GM12864 (cell line): ENCODE measurements at regions not wholly inside any gene's neighbourhood (a gene's known extent, or its start where the extent isn't known, plus 50 kb on each side); places are given as distances from the start of the nearest gene placed in this dataset.
"Not testable (repeated sequence)": the region's sequence is repeated elsewhere in the genome, so short reads cannot be mapped to it uniquely, and the experiment has no call there.

Source experiments
- DNase-seq: peaks from one replicate; pipeline ENCODE4 v3.0.0-alpha.2; 2011; ENCODE audit warnings: low read depth
- H3K4me3 ChIP-seq: 2 replicates; pipeline ENCODE4 v1.5.1; 2011; ENCODE audit warnings: mild to moderate bottlenecking, low read depth, low read length, control low read depth
- TF ChIP-seq, protein P1 (sequence below): IDR thresholded peaks from 2 replicates; pipeline ENCODE4 v1.5.1; 2011; ENCODE audit warnings: low read depth, mild to moderate bottlenecking, moderate library complexity, low read length, control low read depth, inconsistent platforms; ENCODE audit errors: missing control alignments

DNA sequence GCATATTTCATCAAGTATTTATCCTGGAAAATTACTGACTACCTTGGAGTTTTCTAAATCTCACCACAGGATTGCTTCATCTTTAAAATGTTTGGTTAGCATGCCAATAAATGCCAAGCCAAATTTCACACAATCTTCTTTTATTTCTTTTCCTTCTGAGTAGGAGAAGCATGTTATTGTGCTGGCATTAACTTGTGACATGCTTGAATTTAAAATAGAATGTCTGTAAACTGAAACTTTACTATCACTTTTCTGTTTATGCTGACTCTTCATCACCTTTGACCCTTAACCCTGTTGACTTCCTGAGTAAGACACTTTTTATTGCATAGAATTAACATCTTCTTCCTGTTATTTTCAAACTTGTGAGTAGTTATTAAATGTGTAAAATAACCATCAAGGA, 56.2 kb upstream of the LRRTM4 start:
- DNase-seq: no peak
- TF ChIP-seq, protein P1, sequence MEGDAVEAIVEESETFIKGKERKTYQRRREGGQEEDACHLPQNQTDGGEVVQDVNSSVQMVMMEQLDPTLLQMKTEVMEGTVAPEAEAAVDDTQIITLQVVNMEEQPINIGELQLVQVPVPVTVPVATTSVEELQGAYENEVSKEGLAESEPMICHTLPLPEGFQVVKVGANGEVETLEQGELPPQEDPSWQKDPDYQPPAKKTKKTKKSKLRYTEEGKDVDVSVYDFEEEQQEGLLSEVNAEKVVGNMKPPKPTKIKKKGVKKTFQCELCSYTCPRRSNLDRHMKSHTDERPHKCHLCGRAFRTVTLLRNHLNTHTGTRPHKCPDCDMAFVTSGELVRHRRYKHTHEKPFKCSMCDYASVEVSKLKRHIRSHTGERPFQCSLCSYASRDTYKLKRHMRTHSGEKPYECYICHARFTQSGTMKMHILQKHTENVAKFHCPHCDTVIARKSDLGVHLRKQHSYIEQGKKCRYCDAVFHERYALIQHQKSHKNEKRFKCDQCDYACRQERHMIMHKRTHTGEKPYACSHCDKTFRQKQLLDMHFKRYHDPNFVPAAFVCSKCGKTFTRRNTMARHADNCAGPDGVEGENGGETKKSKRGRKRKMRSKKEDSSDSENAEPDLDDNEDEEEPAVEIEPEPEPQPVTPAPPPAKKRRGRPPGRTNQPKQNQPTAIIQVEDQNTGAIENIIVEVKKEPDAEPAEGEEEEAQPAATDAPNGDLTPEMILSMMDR: no peak
- no peak overlapping the region for H3K4me3 ChIP-seq

DNA sequence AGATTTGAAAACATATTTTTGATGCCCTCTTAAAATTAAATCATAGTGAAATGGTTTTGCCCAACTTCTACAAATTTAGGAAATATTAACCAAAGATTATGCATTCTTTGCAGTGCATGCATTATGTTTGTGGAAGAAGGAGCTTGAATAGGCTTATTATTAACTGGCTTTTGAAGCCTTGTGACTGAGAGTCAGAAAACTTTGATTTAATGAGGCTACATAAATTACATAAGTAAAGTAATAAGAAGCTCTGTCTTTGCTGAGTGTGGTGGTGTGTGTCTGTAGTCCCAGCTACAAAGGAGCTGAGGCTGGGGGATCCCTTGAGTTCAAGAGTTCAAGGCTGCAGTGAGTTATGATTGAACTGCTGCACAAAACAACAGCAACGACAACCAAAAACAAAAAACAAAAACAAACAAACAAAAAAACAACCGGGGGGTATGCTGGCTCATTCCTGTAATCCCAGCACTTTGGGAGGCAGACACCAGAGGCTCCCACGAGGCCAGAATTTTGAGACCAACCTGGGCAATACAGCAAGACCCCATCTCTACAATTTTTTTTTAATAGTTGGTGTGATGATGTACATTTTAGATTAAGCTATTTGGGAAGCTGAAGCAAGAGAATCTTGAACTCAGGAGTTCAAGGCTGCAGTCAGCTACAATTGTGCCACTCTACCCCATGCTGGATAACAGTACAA, 57.0 kb upstream of the LRRTM4 start:
- TF ChIP-seq, protein P1: no peak
- no peak for DNase-seq
- H3K4me3 ChIP-seq: no peak overlapping the region

DNA sequence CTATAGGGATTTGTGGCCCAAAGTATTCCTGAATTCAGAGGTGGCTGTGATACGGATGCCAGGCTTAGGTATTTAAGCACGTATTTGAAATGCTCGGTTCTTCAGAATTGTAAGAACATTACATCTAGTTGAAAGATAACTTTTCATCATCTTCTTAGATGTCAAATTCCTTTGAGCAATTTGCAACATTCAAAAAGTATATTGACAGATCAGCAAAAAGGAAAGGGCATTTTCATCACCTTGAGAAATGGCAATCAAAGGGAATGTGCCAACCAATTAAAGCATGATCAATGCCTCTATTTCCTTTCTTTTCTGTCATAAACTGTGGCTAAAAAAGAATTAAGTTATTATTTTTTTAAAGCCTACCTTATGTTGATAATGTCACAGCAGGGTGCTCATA, 66.3 kb upstream of the LRRTM4 start:
- TF ChIP-seq, protein P1: no peak
- H3K4me3 ChIP-seq: no peak overlapping the region
- no peak for DNase-seq

DNA sequence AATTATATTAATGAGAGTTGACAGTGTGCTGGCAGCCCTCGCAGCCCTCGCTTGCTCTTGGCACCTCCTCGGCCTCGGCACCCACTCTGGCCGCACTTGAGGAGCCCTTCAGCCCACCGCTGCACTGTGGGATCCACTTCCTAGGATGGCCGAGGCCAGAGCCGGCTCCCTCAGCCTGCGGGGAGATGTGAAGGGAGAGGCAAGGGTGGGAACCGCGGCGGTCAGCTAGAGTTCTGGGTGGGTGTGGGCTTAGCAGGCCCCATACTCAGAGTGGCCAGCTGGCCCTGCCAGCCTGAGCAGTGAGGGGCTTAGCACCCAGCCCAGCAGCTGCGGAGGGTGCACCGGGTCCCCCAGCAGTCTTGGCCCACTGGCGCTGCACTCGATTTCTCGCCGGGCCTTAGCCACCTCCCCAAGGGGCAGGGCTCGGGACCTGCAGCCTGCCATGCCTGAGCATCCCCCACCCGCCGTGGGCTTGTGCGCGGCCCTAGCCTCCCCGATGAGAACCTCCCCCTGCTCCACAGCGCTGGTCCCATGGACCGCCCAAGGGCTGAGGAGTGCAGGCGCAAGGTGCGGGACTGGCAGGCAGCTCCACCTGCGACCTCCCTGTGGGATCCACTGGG, 68.2 kb upstream of the LRRTM4 start:
- TF ChIP-seq, protein P1: no peak
- H3K4me3 ChIP-seq: no peak overlapping the region

DNA sequence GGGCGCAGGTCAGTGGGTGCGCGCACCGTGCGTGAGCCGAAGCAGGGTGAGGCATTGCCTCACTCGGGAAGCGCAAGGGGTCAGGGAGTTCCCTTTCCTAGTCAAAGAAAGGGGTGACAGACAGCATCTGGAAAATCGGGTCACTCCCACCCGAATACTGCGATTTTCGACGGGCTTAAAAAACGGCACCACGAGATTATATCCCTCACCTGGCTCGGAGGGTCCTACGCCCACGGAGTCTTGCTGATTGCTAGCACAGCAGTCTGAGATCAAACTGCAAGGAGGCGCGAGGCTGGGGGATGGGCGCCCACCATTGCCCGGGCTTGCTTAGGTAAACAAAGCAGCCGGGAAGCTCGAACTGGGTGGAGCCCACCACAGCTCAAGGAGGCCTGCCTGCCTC, 70.8 kb upstream of the LRRTM4 start:
- not testable (repeated sequence) for H3K4me3 ChIP-seq, DNase-seq

More for the DNA sequence above, 68.2 kb upstream of the LRRTM4 start:
- DNase-seq: no peak

DNA sequence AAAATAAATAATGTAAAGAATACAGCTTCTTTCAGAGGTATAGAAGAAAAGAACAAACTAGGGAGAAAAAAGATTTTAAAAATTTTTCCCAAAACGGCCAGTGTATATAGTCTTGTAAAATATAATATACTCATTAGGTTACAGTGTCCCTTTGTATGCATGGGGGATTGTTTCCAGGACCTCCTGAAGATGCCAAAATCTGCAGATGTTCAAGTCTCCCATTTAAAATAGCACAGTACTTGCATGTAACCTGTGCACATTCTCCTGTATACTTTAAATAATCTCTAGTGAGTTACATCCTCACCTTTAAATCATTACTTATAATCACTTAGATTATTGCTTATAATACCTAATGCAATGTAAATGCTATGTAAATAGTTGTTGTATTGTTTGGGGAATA, 80.6 kb upstream of the LRRTM4 start:
- DNase-seq: no peak
- TF ChIP-seq, protein P1: no peak
- no peak overlapping the region for H3K4me3 ChIP-seq

DNA sequence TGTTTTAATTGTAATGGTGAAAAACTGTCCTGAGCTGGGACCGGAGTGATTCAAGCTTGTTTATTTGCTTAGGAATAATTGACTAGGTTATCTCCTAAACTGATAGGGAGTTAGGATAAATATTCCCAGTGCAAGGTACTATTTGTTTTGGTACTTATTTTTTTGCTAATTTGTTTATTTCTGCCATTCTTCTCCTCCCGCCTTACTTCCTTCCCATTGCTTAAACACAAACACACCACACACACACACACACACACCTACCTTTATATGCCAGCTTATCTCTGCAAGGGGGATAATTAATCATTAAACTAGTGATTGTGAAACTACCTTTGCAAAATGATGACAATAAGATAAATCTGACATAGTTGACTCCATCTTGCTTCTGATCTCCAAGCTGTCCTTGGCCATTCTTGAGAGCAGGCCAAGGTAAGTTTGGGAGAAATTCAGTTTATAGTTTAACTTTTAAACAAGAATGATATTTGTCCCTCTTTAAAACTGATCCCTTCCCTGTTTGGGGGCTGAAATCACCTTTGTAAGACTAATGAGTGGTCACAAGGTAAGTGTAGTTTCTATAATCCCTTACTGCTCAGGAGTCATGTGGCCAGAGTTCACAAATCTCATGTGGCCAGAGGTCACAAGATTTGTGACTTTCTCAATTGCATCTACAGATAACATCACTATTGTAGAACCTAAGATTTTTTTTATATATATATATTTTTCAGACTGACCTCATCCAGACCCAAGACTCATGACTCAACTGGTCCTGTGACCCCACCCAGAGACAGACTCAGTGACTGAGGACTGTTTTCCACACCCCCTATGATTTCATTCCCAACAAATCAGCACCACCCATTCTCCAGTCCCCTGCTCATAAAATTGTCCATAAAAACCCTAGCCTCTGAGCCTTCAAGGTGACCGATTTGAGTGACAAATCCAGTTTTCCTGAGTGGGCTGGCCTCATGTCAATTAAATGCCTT, 83.1 kb upstream of the LRRTM4 start:
- TF ChIP-seq, protein P1: no peak
- no peak overlapping the region for H3K4me3 ChIP-seq
- DNase-seq: no peak
